GM12878 (cell line): ENCODE measurements at regions not wholly inside any gene's neighbourhood (a gene's known extent, or its start where the extent isn't known, plus 50 kb on each side); places are given as distances from the start of the nearest gene placed in this dataset.

Experiments used
- ATAC-seq: fragments of 200-7000 bp; cut with Tn5 transposase; 3 replicates; pipeline ENCODE4 v1.9.1; 2020; ENCODE audit warnings: mild to moderate bottlenecking, moderate library complexity
- BruUV-seq: library from RNA; stranded (reverse); fragments of 400-500 nt; replicated peaks from 2 replicates; lab custom pipeline; 2021; lab: Mats Ljungman, UMichigan
- CTCF ChIA-PET: fragments of 300-600 bp; sonication (Branson Sonifier 250); formaldehyde crosslinking; extraction: SDS; loops from one replicate; lab custom pipeline; 2021; ENCODE audit warnings: inconsistent platforms; lab: Yijun Ruan, JAX
- POLR2A ChIA-PET: fragments of 350-600 bp; formaldehyde crosslinking; extraction: SDS; loops from one replicate; lab custom pipeline; 2021; ENCODE audit warnings: inconsistent platforms; lab: Charles Lee
- RAD21 ChIA-PET: fragments of 300-600 bp; sonication (Branson Sonifier 250); formaldehyde crosslinking; loops from one replicate; lab custom pipeline; 2023; ENCODE audit warnings: antibody characterized with exemption; ENCODE audit not compliant: unreplicated experiment; lab: Charles Lee
- SMC1A ChIA-PET: fragments of 300-600 bp; sonication (Branson Sonifier 250); formaldehyde crosslinking; loops from one replicate; lab custom pipeline; 2023; ENCODE audit not compliant: unreplicated experiment, uncharacterized antibody; lab: Charles Lee
- DNase-seq: peaks from one replicate; pipeline ENCODE4 v3.0.0-alpha.2; 2011; ENCODE audit warnings: low read depth, low spot score
- FAIRE-seq: peaks from 3 replicates; lab custom pipeline; 2011; peaks lifted over from hg19 to GRCh38; lab: Jason Lieb, UNC
- H2AFZ ChIP-seq: 2 replicates; pipeline ENCODE4 v1.6.0; 2011; ENCODE audit warnings: low read depth, low read length, control low read depth; ENCODE audit not compliant: control insufficient read depth
- H3K27ac ChIP-seq: 2 replicates; pipeline ENCODE4 v1.5.1; 2011; ENCODE audit warnings: control low read depth; ENCODE audit not compliant: control insufficient read depth, insufficient read depth
- H3K27me3 ChIP-seq, 2 experiments: replicated peaks in 1 of 2; 2 replicates each; pipeline versions ENCODE4 v1.6.0 to v1.6.1; 2011; ENCODE audit warnings: low read length in 1 of 2; ENCODE audit not compliant: control insufficient read depth in 2 of 2, insufficient read depth in 2 of 2
- H3K36me3 ChIP-seq, 2 experiments: 2 replicates each; pipeline ENCODE4 v1.5.1; 2011; ENCODE audit warnings: low read length in 1 of 2; ENCODE audit not compliant: control insufficient read depth in 2 of 2, insufficient read depth in 2 of 2
- H3K4me1 ChIP-seq: 2 replicates; pipeline ENCODE4 v1.6.1; 2011; ENCODE audit warnings: mild to moderate bottlenecking, low read length, moderate library complexity, mixed read lengths; ENCODE audit not compliant: control insufficient read depth, insufficient read depth
- H3K4me2 ChIP-seq: 2 replicates; pipeline ENCODE4 v1.6.0; 2011; ENCODE audit warnings: control low read depth; ENCODE audit not compliant: control insufficient read depth, insufficient read depth
- H3K4me3 ChIP-seq: fragments of 200-600 bp; sonication (generic); 2 replicates; pipeline ENCODE4 v1.5.1; 2016
- H3K79me2 ChIP-seq: 2 replicates; pipeline ENCODE4 v1.6.0; 2011; ENCODE audit warnings: low read length; ENCODE audit not compliant: control insufficient read depth, insufficient read depth
- H3K9ac ChIP-seq: 2 replicates; pipeline ENCODE4 v1.8.0; 2011; ENCODE audit warnings: low read length, control low read depth, mixed read lengths; ENCODE audit not compliant: control insufficient read depth, insufficient read depth
- H3K9me3 ChIP-seq: replicated peaks from 3 replicates; pipeline ENCODE4 v1.5.1; 2011; ENCODE audit warnings: mild to moderate bottlenecking, low read length; ENCODE audit not compliant: control insufficient read depth, insufficient read depth
- H4K20me1 ChIP-seq: 2 replicates; pipeline ENCODE4 v1.6.0; 2011; ENCODE audit not compliant: control insufficient read depth, insufficient read depth
- ATF3 ChIP-seq: IDR thresholded peaks from 2 replicates; pipeline ENCODE4 v1.6.1; 2011; ENCODE audit warnings: low read depth, mild to moderate bottlenecking, low read length, moderate library complexity, borderline replicate concordance; ENCODE audit errors: extremely low read depth
- BACH1 ChIP-seq: fragments of 450-650 bp; IDR thresholded peaks from 2 replicates; pipeline ENCODE4 v1.6.1; 2017; ENCODE audit warnings: mild to moderate bottlenecking, borderline replicate concordance
- EP300 ChIP-seq, 2 experiments: fragments of 150-350 bp in 1 of 2; IDR thresholded peaks; 2 replicates each; pipeline ENCODE4 v1.6.1; 2011 to 2012; ENCODE audit warnings: low read depth in 2 of 2, low read length in 2 of 2, borderline replicate concordance in 1 of 2, improper control_type of control experiment in 1 of 2, inconsistent platforms in 1 of 2; ENCODE audit not compliant: control insufficient read depth in 1 of 2
- GATAD2B ChIP-seq: fragments of 450-650 bp; conservative IDR thresholded peaks from 2 replicates; pipeline ENCODE4 v1.6.1; 2017; ENCODE audit warnings: low read depth, mild to moderate bottlenecking, moderate library complexity
- HCFC1 ChIP-seq: fragments of 150-350 bp; IDR thresholded peaks from 2 replicates; pipeline ENCODE4 v1.6.1; 2014; ENCODE audit warnings: low read length
- HDAC2 ChIP-seq: fragments of 200-600 bp; sonication (generic); IDR thresholded peaks from 2 replicates; pipeline ENCODE4 v1.6.1; 2017
- HDGF ChIP-seq: fragments of 450-650 bp; IDR thresholded peaks from 2 replicates; pipeline ENCODE4 v1.6.1; 2016; ENCODE audit warnings: antibody characterized with exemption
- IRF5 ChIP-seq: fragments of 450-650 bp; IDR thresholded peaks from 2 replicates; pipeline ENCODE4 v1.6.1; 2017; ENCODE audit warnings: borderline replicate concordance
- JUND ChIP-seq: IDR thresholded peaks from 2 replicates; pipeline ENCODE4 v1.6.1; 2012; ENCODE audit warnings: low read depth, mild to moderate bottlenecking, low read length, improper control_type of control experiment, moderate library complexity
- MEF2B ChIP-seq: fragments of 450-650 bp; IDR thresholded peaks from 2 replicates; pipeline ENCODE4 v1.6.1; 2018; ENCODE audit warnings: mild to moderate bottlenecking, moderate library complexity; ENCODE audit not compliant: partially characterized antibody, poor library complexity, severe bottlenecking
- NR2F1 ChIP-seq: fragments of 450-650 bp; conservative IDR thresholded peaks from 2 replicates; pipeline ENCODE4 v1.6.1; 2017; ENCODE audit warnings: mild to moderate bottlenecking
- PAX5 ChIP-seq: IDR thresholded peaks from 2 replicates; pipeline ENCODE4 v1.6.1; 2011; ENCODE audit warnings: low read depth, low read length, borderline replicate concordance
- PAX8 ChIP-seq: fragments of 450-650 bp; IDR thresholded peaks from 2 replicates; pipeline ENCODE4 v1.6.1; 2017; ENCODE audit warnings: mild to moderate bottlenecking, moderate library complexity
- RB1 ChIP-seq: fragments of 450-650 bp; formaldehyde crosslinking; IDR thresholded peaks from 2 replicates; pipeline ENCODE4 v1.6.1; 2017; ENCODE audit warnings: mild to moderate bottlenecking, borderline replicate concordance
- SREBF2 ChIP-seq: IDR thresholded peaks from 2 replicates; pipeline ENCODE4 v1.6.1; 2012; ENCODE audit warnings: mild to moderate bottlenecking, low read length
- SUPT20H ChIP-seq: IDR thresholded peaks from 2 replicates; pipeline ENCODE4 v1.6.1; 2011; ENCODE audit warnings: low read depth, mild to moderate bottlenecking, low read length, moderate library complexity, borderline replicate concordance; ENCODE audit not compliant: control insufficient read depth
- WGBS: methylation state at CpG from one replicate; pipeline ENCODE4 v1.1.6; 2016; ENCODE audit warnings: low lambda C conversion rate; ENCODE audit not compliant: insufficient replicate concordance, insufficient coverage; ENCODE audit errors: missing lambda C conversion rate; 5-methylcytosine and 5-hydroxymethylcytosine counted together
- in situ Hi-C: fragments of 300-500 bp; cut with MboI; formaldehyde crosslinking; loops from 9 replicates; pipeline ENCODE4 v1.14.3; 2018; ENCODE audit warnings: mixed read lengths
- intact Hi-C: fragments of 100-400 bp; cut with micrococcal nuclease; formaldehyde crosslinking; loops from one replicate; pipeline ENCODE4 v1.14.2; 2022; ENCODE audit not compliant: unreplicated experiment

DNA sequence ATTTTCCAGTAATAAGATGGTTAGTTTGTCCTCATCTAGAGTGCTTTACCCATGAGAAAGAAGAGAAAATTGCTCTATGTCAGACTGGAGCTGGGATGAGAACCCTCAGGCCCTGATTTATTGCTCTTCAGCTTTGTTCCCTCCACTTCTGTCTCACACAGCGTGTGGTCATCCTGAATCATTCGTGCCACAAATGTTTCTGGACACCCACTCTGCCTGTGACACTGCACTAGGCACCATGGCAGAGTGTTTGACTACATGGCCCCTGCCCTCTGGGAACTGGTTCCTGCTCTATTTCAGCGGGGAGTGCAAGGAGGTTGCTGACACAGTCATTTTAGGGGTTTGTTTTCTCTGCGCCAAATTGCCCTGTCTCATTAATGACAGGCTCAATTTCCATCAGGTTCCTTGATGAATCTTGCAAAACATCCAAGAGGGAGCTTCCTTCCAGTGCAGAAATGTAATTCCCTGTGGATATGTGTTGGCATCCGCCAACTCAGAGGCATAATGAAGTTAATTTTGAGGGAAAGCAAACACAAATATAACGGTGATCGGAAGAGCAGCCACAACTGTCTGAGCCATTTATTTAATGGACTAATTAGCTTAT lies 207.5 kb downstream of the CLIC5 start:
- ChIA-PET CTCF (interaction anchor here (1.1 kb wide), 1 partner anchor 14 kb away, joined by 4 read pairs; no protein-coding TSS in a partner anchor), RAD21 (no interaction called here), POLR2A (no interaction called here), SMC1A (interaction anchor here (0.7 to 1.5 kb wide), 4 partner anchors 23 to 511 kb away, joined by 3 to 5 read pairs (median 3); no protein-coding TSS in a partner anchor)
- Histone ChIP-seq H3K4me2 (no peak overlapping the region), H3K9me3 (no peaks in the 10 kb centered on the region; the same call in 2 of the 3 replicates), H3K9ac (no peak overlapping the region), H3K79me2 (no peaks in the 10 kb centered on the region), H3K4me3 (no peak overlapping the region), H4K20me1 (no peaks in the 10 kb centered on the region), H3K27ac (no peak overlapping the region), H3K27me3 (no peaks in the 10 kb centered on the region; a peak in 1 of 4 replicates), H3K36me3 (no peaks in the 10 kb centered on the region), H3K4me1 (no peaks in the 10 kb centered on the region), H2AFZ (no peak overlapping the region)
- ATAC-seq, result no peak
- in situ Hi-C loops (no loop called here), intact Hi-C loops (no loop called here)
- TF ChIP-seq HDAC2, result no peak
- no peak for TF ChIP-seq IRF5
- no peak for TF ChIP-seq RB1
- FAIRE-seq, result no peak
- DNase-seq, result no peak
- no TSS peak for BruUV-seq
- WGBS, result 60% methylated on average over 7 of the region's 7 CpGs

GRCh38 chr6:45807311-45808041 lies 208.2 kb downstream of the CLIC5 start:
- Histone ChIP-seq H3K36me3 (no peaks in the 10 kb centered on the region), H3K4me2 (no peak overlapping the region)
- CTCF ChIA-PET, result no interaction called here
- TF ChIP-seq JUND (no peak), SUPT20H (no peak), PAX8 (no peak), HDGF (no peak), ATF3 (no peak), PAX5 (no peak), EP300 (IDR thresholded peaks at IDR 0.05; ENCODE audit: borderline replicate concordance in 1 of 2, control insufficient read depth in 1 of 2, low read depth in 2 of 2, low read length in 2 of 2) (no peak), MEF2B (no peak), SREBF2 (no peak), GATAD2B (no peak), BACH1 (no peak), HCFC1 (no peak), NR2F1 (no peak)

More at GRCh38 chr6:45807311-45808041, 208.2 kb downstream of the CLIC5 start:
- BruUV-seq, result no TSS peak
- Histone ChIP-seq H3K27ac (no peak overlapping the region), H3K9ac (no peak overlapping the region), H3K9me3 (no peaks in the 10 kb centered on the region; the same call in 2 of the 3 replicates), H3K79me2 (no peaks in the 10 kb centered on the region), H2AFZ (no peak overlapping the region), H4K20me1 (no peaks in the 10 kb centered on the region), H3K27me3 (no peaks in the 10 kb centered on the region; a peak in 1 of 4 replicates), H3K4me3 (no peak overlapping the region), H3K4me1 (no peaks in the 10 kb centered on the region)
- ChIA-PET POLR2A (no interaction called here), RAD21 (no interaction called here), SMC1A (interaction anchor here (0.7 to 1.5 kb wide), 3 partner anchors 93 to 512 kb away, joined by 3 to 5 read pairs (median 3); no protein-coding TSS in a partner anchor)
- intact Hi-C loops (no loop called here), in situ Hi-C loops (no loop called here)
- no peak for FAIRE-seq
- DNase-seq, result no peak
- 44% methylated on average over 4 of the region's 4 CpGs for WGBS
- ATAC-seq, result no peak
